IMR-90 (cell line): ENCODE measurements at regions not wholly inside any gene's neighbourhood (a gene's known extent, or its start where the extent isn't known, plus 50 kb on each side); places are given as distances from the start of the nearest gene placed in this dataset.

Experiments used
- ATAC-seq: fragments of 200-7000 bp; cut with Tn5 transposase; 2 replicates; pipeline ENCODE4 v1.9.1; 2020; ENCODE audit warnings: low read depth, mild to moderate bottlenecking, moderate library complexity
- BruUV-seq: library from RNA; stranded (reverse); fragments of 400-500 nt; replicated peaks from 2 replicates; lab custom pipeline; 2021; lab: Mats Ljungman, UMichigan
- CTCF ChIA-PET: fragments of 300-600 bp; formaldehyde crosslinking; extraction: SDS; loops from one replicate; lab custom pipeline; 2021; ENCODE audit warnings: antibody characterized with exemption; lab: Yijun Ruan, JAX
- POLR2A ChIA-PET: fragments of 300-600 bp; sonication (Branson Sonifier 250); formaldehyde crosslinking; loops from one replicate; lab custom pipeline; 2022; ENCODE audit warnings: antibody characterized with exemption; ENCODE audit not compliant: unreplicated experiment; lab: Charles Lee
- DNase-seq: peaks from one replicate; pipeline ENCODE4 v3.0.0; 2013
- H2AFZ ChIP-seq: replicated peaks from 2 replicates; pipeline ENCODE3; 2013; ENCODE audit warnings: low read length, mild to moderate bottlenecking; ENCODE audit not compliant: poor library complexity
- H2AK5ac ChIP-seq: 2 replicates; pipeline ENCODE4 v1.6.1; 2013; ENCODE audit warnings: low read depth, low read length, inconsistent platforms
- H2AK9ac ChIP-seq: replicated peaks from 2 replicates; pipeline ENCODE3; 2013; ENCODE audit warnings: mild to moderate bottlenecking, low read depth, low read length, moderate library complexity; ENCODE audit not compliant: poor library complexity
- H2BK120ac ChIP-seq: 2 replicates; pipeline ENCODE4 v1.6.1; 2013; ENCODE audit warnings: low read depth, low read length, inconsistent platforms
- H2BK15ac ChIP-seq: 3 replicates; pipeline ENCODE4 v1.6.1; 2013; ENCODE audit warnings: low read depth, low read length, inconsistent platforms
- H2BK20ac ChIP-seq: 2 replicates; pipeline ENCODE4 v1.6.1; 2013; ENCODE audit warnings: low read depth, mild to moderate bottlenecking, inconsistent platforms, low read length, moderate library complexity
- H2BK5ac ChIP-seq: 2 replicates; pipeline ENCODE4 v1.6.1; 2013; ENCODE audit warnings: mild to moderate bottlenecking, low read depth, low read length, inconsistent platforms; ENCODE audit not compliant: poor library complexity, severe bottlenecking
- H3K14ac ChIP-seq: replicated peaks from 2 replicates; pipeline ENCODE4 v1.6.1; 2013; ENCODE audit warnings: low read depth, low read length, inconsistent platforms
- H3K18ac ChIP-seq: 2 replicates; pipeline ENCODE4 v1.6.1; 2013; ENCODE audit warnings: low read depth, low read length, control low read depth
- H3K23ac ChIP-seq: 2 replicates; pipeline ENCODE4 v1.6.1; 2013; ENCODE audit warnings: low read depth, low read length, inconsistent platforms
- H3K27ac ChIP-seq: 2 replicates; pipeline ENCODE4 v1.5.1; 2013; ENCODE audit warnings: mild to moderate bottlenecking, control low read depth, low read length; ENCODE audit not compliant: insufficient read depth
- H3K27me3 ChIP-seq: 2 replicates; pipeline ENCODE4 v1.6.1; 2013; ENCODE audit warnings: low read length; ENCODE audit not compliant: control insufficient read depth, insufficient read depth
- H3K36me3 ChIP-seq: 2 replicates; pipeline ENCODE4 v1.6.1; 2013; ENCODE audit warnings: low read length, mixed read lengths; ENCODE audit not compliant: control insufficient read depth, insufficient read depth
- H3K4ac ChIP-seq: 2 replicates; pipeline ENCODE4 v1.6.1; 2013; ENCODE audit warnings: low read depth, low read length, inconsistent platforms
- H3K4me1 ChIP-seq: 2 replicates; pipeline ENCODE4 v1.6.1; 2013; ENCODE audit warnings: low read length, mixed read lengths; ENCODE audit not compliant: control insufficient read depth, insufficient read depth
- H3K4me2 ChIP-seq: 2 replicates; pipeline ENCODE4 v1.6.1; 2013; ENCODE audit warnings: low read depth, mild to moderate bottlenecking, control low read depth, low read length, moderate library complexity
- H3K4me3 ChIP-seq: 2 replicates; pipeline ENCODE4 v1.5.1; 2013; ENCODE audit warnings: low read depth, mild to moderate bottlenecking, control low read depth, low read length, moderate library complexity; ENCODE audit not compliant: insufficient read depth
- H3K56ac ChIP-seq: 2 replicates; pipeline ENCODE4 v1.6.1; 2013; ENCODE audit warnings: low read length, inconsistent platforms; ENCODE audit not compliant: insufficient read depth; ENCODE audit errors: extremely low read depth
- H3K79me1 ChIP-seq, 2 experiments: 2 replicates each; pipeline ENCODE4 v1.6.1; 2013; ENCODE audit warnings: low read length in 2 of 2, inconsistent platforms in 1 of 2, low read depth in 1 of 2
- H3K9ac ChIP-seq: 2 replicates; pipeline ENCODE4 v1.6.1; 2013; ENCODE audit warnings: low read depth, low read length, control low read depth
- H3K9me1 ChIP-seq: 2 replicates; pipeline ENCODE4 v1.6.1; 2013; ENCODE audit warnings: low read length, inconsistent platforms; ENCODE audit not compliant: insufficient read depth
- H3K9me3 ChIP-seq: 2 replicates; pipeline ENCODE4 v1.6.1; 2013; ENCODE audit warnings: low read length; ENCODE audit not compliant: control insufficient read depth, insufficient read depth
- H4K20me1 ChIP-seq: 2 replicates; pipeline ENCODE4 v1.6.1; 2013; ENCODE audit warnings: low read length, inconsistent platforms; ENCODE audit not compliant: insufficient read depth
- H4K5ac ChIP-seq: 2 replicates; pipeline ENCODE4 v1.6.1; 2013; ENCODE audit warnings: mild to moderate bottlenecking, low read depth, low read length, control low read depth
- H4K8ac ChIP-seq, 2 experiments: 2 replicates each; pipeline ENCODE4 v1.6.1; 2013; ENCODE audit warnings: low read depth in 2 of 2, low read length in 2 of 2, control low read depth in 1 of 2, inconsistent platforms in 1 of 2
- H4K91ac ChIP-seq: 2 replicates; pipeline ENCODE4 v1.6.1; 2013; ENCODE audit warnings: low read depth, low read length, inconsistent platforms; ENCODE audit not compliant: insufficient read depth
- CEBPB ChIP-seq: IDR thresholded peaks from 2 replicates; pipeline ENCODE4 v1.6.1; 2012; ENCODE audit warnings: low read depth, low read length, improper control_type of control experiment
- RFX5 ChIP-seq: IDR thresholded peaks from 2 replicates; pipeline ENCODE4 v1.8.0; 2012; ENCODE audit warnings: low read depth, mild to moderate bottlenecking, low read length, moderate library complexity
- WGBS, 2 experiments: methylation state at CpG; one replicate each; pipeline versions ENCODE4 v1.1.5 to v1.1.7; 2013; ENCODE audit warnings: missing lambda C conversion rate in 2 of 2; ENCODE audit not compliant: insufficient read length in 1 of 2; ENCODE audit errors: extremely low coverage in 2 of 2; 5-methylcytosine and 5-hydroxymethylcytosine counted together
- dilution Hi-C: fragments of 300-500 bp; cut with HindIII; formaldehyde crosslinking; loops from one replicate; pipeline ENCODE4 v1.14.3; 2018; ENCODE audit warnings: low sequenced_read_pairs; ENCODE audit not compliant: unreplicated experiment
- in situ Hi-C: fragments of 300-500 bp; cut with MboI; formaldehyde crosslinking; loops from 3 replicates; pipeline ENCODE4 v1.14.3; 2019; ENCODE audit warnings: low sequenced_read_pairs, inconsistent platforms, mixed read lengths
- intact Hi-C: fragments of 100-400 bp; cut with micrococcal nuclease; formaldehyde crosslinking; loops from 2 replicates; pipeline ENCODE4 v1.10.0; 2022

DNA sequence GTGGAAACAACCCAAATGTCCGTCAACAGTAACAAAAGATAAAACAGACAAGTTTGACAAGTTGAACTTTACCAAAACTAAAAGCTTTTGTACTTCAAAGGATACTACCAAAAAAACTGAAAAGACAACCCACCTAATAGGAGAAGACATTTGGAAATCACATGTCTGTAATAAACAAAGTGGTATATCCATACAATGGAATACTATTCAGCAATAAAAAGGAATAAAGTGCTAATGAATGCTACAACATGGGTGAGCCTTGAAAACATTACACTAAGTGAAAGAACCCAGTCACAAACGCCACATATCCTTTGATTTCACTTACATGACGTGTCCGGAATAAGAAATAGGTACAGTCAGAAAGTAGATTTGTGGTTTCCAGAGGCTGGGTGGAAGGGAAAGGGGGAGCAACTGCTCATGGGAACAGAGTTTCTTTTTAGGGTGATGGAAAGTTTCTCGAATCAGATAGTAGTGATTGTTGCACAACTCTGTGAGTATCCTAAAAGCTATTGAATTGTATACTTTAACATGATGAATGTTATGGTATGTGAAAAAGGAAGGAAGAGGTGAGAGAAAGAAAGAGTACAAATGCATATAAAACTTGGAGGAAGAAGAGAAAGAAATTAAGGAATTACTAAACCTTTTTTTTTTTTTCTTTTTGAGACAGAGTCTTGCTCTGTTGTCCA lies 72.7 kb upstream of the ABHD2 start:
- Histone ChIP-seq H3K4me1 (peaks cover 9% of the 10 kb centered on the region), H3K36me3 (no peaks in the 10 kb centered on the region), H3K4me2 (no peak overlapping the region), H3K9me3 (no peaks in the 10 kb centered on the region), H3K27ac (no peak overlapping the region), H3K18ac (no peak overlapping the region), H3K9ac (no peak overlapping the region), H4K5ac (no peak overlapping the region), H2BK5ac (no peak overlapping the region), H3K27me3 (no peaks in the 10 kb centered on the region), H3K4ac (no peak overlapping the region), H3K4me3 (no peak overlapping the region), H2BK120ac (no peak overlapping the region), H4K91ac (no peak overlapping the region), H3K9me1 (no peaks in the 10 kb centered on the region), H2BK15ac (no peak overlapping the region), H2AK5ac (no peak overlapping the region), H3K23ac (no peak overlapping the region), H2AK9ac (no peak overlapping the region), H4K8ac (no peak overlapping the region), H3K56ac (no peak overlapping the region), H2AFZ (no peak overlapping the region), H2BK20ac (no peak overlapping the region), H3K79me1 (no peaks in the 10 kb centered on the region), H4K20me1 (no peaks in the 10 kb centered on the region), H3K14ac (no peak overlapping the region)
- ChIA-PET CTCF (interaction anchor here (0.6 to 1.1 kb wide), 2 partner anchors 100 to 104 kb away, joined by 4 to 6 read pairs; no protein-coding TSS in a partner anchor), POLR2A (no interaction called here)
- 80% methylated on average over 1 of the region's 5 CpGs; no CpG with 5 or more reads in 1 of the 2 experiments for WGBS, 2 experiments
- dilution Hi-C loops (loop anchor here (25.0 kb wide), 1 partner anchor 103 kb away; the partner anchor contains the start of gene MFGE8), in situ Hi-C loops (loop anchor here (5.0 to 25.0 kb wide), 2 partner anchors 108 to 528 kb away; no protein-coding TSS in a partner anchor), intact Hi-C loops (loop anchor here (5.0 kb wide), 1 partner anchor 358 kb away; no protein-coding TSS in a partner anchor)
- TF ChIP-seq RFX5 (no peak), CEBPB (peak; percentile 68)
- no peak for ATAC-seq
- BruUV-seq = no TSS peak
- no peak for DNase-seq
